ENCODE measurements at regions not wholly inside any gene's neighbourhood (a gene's known extent, or its start where the extent isn't known, plus 50 kb on each side); places are given as distances from the start of the nearest gene placed in this dataset.

GRCh38 chr11:123330471-123330870 lies 99.6 kb upstream of the GRAMD1B start:
- H3K4me3 ChIP-seq (ENCODE audit: low read depth in 1 of 3, low read length in 3 of 3), result no peak overlapping the region
- WGBS, result 57% methylated on average over 2 of the region's 2 CpGs
- no peak overlapping the region for H3K9ac ChIP-seq (ENCODE audit: low read depth in 1 of 2, low read length in 2 of 2)
- H3K9me3 ChIP-seq (ENCODE audit: control insufficient read depth in 4 of 4, low read length in 3 of 4), result no peaks in the 10 kb centered on the region
- H3K27me3 ChIP-seq (ENCODE audit: control insufficient read depth in 4 of 4, insufficient read depth in 4 of 4, low read length in 3 of 4), result peaks cover 0 to 9% (median 0%) of the 10 kb centered on the region in 4 donors
- H3K27ac ChIP-seq (ENCODE audit: low read depth in 1 of 2, low read length in 2 of 2), result no peak overlapping the region
- no peaks in the 10 kb centered on the region for H3K36me3 ChIP-seq (ENCODE audit: control insufficient read depth in 4 of 4, insufficient read depth in 3 of 4, low read depth in 1 of 4, low read length in 3 of 4)
- TF ChIP-seq GABPA (IDR thresholded peaks at IDR 0.05 in 1 of 2, conservative IDR thresholded peaks at IDR 0.05 in 1 of 2) (no peak), RXRA (IDR thresholded peaks at IDR 0.05) (no peak), NR2F2 (IDR thresholded peaks at IDR 0.05) (no peak), FOXA1 (IDR thresholded peaks at IDR 0.05) (no peak), HNF4G (IDR thresholded peaks at IDR 0.05) (no peak)
- TF ChIP-seq, protein P1, sequence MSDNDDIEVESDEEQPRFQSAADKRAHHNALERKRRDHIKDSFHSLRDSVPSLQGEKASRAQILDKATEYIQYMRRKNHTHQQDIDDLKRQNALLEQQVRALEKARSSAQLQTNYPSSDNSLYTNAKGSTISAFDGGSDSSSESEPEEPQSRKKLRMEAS (IDR thresholded peaks at IDR 0.05), result no peak
- TF ChIP-seq, protein P2, sequence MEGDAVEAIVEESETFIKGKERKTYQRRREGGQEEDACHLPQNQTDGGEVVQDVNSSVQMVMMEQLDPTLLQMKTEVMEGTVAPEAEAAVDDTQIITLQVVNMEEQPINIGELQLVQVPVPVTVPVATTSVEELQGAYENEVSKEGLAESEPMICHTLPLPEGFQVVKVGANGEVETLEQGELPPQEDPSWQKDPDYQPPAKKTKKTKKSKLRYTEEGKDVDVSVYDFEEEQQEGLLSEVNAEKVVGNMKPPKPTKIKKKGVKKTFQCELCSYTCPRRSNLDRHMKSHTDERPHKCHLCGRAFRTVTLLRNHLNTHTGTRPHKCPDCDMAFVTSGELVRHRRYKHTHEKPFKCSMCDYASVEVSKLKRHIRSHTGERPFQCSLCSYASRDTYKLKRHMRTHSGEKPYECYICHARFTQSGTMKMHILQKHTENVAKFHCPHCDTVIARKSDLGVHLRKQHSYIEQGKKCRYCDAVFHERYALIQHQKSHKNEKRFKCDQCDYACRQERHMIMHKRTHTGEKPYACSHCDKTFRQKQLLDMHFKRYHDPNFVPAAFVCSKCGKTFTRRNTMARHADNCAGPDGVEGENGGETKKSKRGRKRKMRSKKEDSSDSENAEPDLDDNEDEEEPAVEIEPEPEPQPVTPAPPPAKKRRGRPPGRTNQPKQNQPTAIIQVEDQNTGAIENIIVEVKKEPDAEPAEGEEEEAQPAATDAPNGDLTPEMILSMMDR (IDR thresholded peaks at IDR 0.05; ENCODE audit: low read depth, low read length, missing input control), result no peak
- DNase-seq (ENCODE audit: low spot score), result no peak
- no peaks in the 10 kb centered on the region for H3K4me1 ChIP-seq (ENCODE audit: control insufficient read depth in 4 of 4, insufficient read depth in 4 of 4, low read length in 3 of 4)

DNA sequence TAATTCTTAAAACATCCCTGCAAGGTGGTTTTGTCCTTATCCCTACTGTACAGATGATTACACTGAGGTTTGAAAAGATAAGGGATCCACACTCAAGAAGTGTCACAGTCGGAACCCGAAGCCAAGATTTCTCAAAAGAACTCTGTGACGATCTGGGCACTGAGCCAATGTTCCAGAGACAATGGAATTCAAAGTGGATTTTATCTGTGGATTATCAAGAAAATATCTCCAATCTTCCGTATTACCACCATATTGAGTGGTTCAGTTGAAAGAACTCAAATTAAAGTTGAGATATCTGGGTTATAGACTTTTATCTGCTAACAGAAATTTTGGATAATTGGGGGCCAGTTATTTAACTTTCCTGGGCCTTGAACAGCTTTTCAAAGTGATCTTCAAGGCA lies 100.0 kb upstream of the GRAMD1B start:
- WGBS, result 64% methylated on average over 4 of the region's 4 CpGs
- H3K9me3 ChIP-seq (ENCODE audit: control insufficient read depth in 4 of 4, low read length in 3 of 4), result no peaks in the 10 kb centered on the region
- H3K4me1 ChIP-seq (ENCODE audit: control insufficient read depth in 4 of 4, insufficient read depth in 4 of 4, low read length in 3 of 4), result no peaks in the 10 kb centered on the region
- no peak for DNase-seq (ENCODE audit: low spot score)
- H3K27me3 ChIP-seq (ENCODE audit: control insufficient read depth in 4 of 4, insufficient read depth in 4 of 4, low read length in 3 of 4), result peaks cover 0 to 9% (median 0%) of the 10 kb centered on the region in 4 donors
- H3K36me3 ChIP-seq (ENCODE audit: control insufficient read depth in 4 of 4, insufficient read depth in 3 of 4, low read depth in 1 of 4, low read length in 3 of 4), result no peaks in the 10 kb centered on the region
- no peak overlapping the region for H3K4me3 ChIP-seq (ENCODE audit: low read depth in 1 of 3, low read length in 3 of 3)
- no peak overlapping the region for H3K9ac ChIP-seq (ENCODE audit: low read depth in 1 of 2, low read length in 2 of 2)
- TF ChIP-seq, protein P2 (IDR thresholded peaks at IDR 0.05; ENCODE audit: low read depth, low read length, missing input control), result no peak
- TF ChIP-seq EGR1 (IDR thresholded peaks at IDR 0.05; ENCODE audit: low read depth in 2 of 2), result no peak
- H3K27ac ChIP-seq (ENCODE audit: low read depth in 1 of 2, low read length in 2 of 2), result no peak overlapping the region

DNA sequence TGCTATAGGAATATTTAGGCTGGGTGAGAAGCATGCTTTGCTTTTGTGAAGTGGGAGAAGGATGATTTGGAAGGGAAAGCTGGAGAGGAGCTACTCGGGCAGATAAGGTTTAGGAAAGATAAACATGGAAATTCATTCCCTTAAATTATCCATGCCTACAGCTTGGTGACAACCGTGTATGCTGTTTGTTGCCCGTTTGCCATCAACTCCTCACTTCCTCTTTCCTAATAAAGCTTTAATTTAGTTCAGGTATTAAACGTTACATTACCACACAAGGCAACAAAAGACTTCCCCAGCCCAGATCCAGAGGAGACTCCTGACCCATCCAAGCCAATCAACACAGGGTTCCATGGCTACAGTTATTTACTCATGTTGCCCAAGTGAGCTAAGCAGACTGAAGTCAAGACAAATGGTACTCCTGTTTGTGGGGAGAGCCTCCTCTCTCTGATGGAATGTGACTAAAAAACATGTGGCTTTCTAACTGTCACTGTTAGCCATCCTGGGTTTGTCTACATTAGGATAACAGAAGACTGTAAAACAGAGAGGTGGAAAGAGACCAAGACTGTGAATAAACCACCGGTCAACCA lies 101.7 kb upstream of the GRAMD1B start:
- TF ChIP-seq ZBTB33 (IDR thresholded peaks at IDR 0.05), result no peak
- TF ChIP-seq, protein P1 (IDR thresholded peaks at IDR 0.05), result no peak
- TF ChIP-seq NR2F2 (IDR thresholded peaks at IDR 0.05), result no peak
- TF ChIP-seq RAD21 (IDR thresholded peaks at IDR 0.05), result no peak
- TF ChIP-seq, protein P3, sequence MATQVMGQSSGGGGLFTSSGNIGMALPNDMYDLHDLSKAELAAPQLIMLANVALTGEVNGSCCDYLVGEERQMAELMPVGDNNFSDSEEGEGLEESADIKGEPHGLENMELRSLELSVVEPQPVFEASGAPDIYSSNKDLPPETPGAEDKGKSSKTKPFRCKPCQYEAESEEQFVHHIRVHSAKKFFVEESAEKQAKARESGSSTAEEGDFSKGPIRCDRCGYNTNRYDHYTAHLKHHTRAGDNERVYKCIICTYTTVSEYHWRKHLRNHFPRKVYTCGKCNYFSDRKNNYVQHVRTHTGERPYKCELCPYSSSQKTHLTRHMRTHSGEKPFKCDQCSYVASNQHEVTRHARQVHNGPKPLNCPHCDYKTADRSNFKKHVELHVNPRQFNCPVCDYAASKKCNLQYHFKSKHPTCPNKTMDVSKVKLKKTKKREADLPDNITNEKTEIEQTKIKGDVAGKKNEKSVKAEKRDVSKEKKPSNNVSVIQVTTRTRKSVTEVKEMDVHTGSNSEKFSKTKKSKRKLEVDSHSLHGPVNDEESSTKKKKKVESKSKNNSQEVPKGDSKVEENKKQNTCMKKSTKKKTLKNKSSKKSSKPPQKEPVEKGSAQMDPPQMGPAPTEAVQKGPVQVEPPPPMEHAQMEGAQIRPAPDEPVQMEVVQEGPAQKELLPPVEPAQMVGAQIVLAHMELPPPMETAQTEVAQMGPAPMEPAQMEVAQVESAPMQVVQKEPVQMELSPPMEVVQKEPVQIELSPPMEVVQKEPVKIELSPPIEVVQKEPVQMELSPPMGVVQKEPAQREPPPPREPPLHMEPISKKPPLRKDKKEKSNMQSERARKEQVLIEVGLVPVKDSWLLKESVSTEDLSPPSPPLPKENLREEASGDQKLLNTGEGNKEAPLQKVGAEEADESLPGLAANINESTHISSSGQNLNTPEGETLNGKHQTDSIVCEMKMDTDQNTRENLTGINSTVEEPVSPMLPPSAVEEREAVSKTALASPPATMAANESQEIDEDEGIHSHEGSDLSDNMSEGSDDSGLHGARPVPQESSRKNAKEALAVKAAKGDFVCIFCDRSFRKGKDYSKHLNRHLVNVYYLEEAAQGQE (IDR thresholded peaks at IDR 0.05), result no peak
- no peak for TF ChIP-seq FOXA1 (IDR thresholded peaks at IDR 0.05)
- no peak for TF ChIP-seq RXRA (IDR thresholded peaks at IDR 0.05)
- TF ChIP-seq EGR1 (IDR thresholded peaks at IDR 0.05; ENCODE audit: low read depth in 2 of 2), result no peak
- TF ChIP-seq HNF4A (conservative IDR thresholded peaks at IDR 0.05), result no peak
- TF ChIP-seq, protein P2 (IDR thresholded peaks at IDR 0.05; ENCODE audit: low read depth, low read length, missing input control), result no peak
- no peak for TF ChIP-seq HNF4G (IDR thresholded peaks at IDR 0.05)
- H3K9me3 ChIP-seq (ENCODE audit: control insufficient read depth in 4 of 4, low read length in 3 of 4), result no peaks in the 10 kb centered on the region
- no peak overlapping the region for H3K9ac ChIP-seq (ENCODE audit: low read depth in 1 of 2, low read length in 2 of 2)
- DNase-seq (ENCODE audit: low spot score), result no peak
- no peaks in the 10 kb centered on the region for H3K36me3 ChIP-seq (ENCODE audit: control insufficient read depth in 4 of 4, insufficient read depth in 3 of 4, low read depth in 1 of 4, low read length in 3 of 4)
- WGBS, result 57% methylated on average over 5 of the region's 5 CpGs
- no peak overlapping the region for H3K4me3 ChIP-seq (ENCODE audit: low read depth in 1 of 3, low read length in 3 of 3)
- H3K27ac ChIP-seq (ENCODE audit: low read depth in 1 of 2, low read length in 2 of 2), result no peak overlapping the region
- peaks cover 0 to 6% (median 0%) of the 10 kb centered on the region in 4 donors for H3K27me3 ChIP-seq (ENCODE audit: control insufficient read depth in 4 of 4, insufficient read depth in 4 of 4, low read length in 3 of 4)
- no peaks in the 10 kb centered on the region for H3K4me1 ChIP-seq (ENCODE audit: control insufficient read depth in 4 of 4, insufficient read depth in 4 of 4, low read length in 3 of 4)
